Stimulated activated naive CD8-positive, alpha-beta T cell treated with anti-CD3 and anti-CD28 coated beads, Interleukin-15, Interleukin-2, amounts not matched to agents 100 ng/mL and 50 ng/mL, for 24 hours (primary cell): ENCODE measurements at regions not wholly inside any gene's neighbourhood (a gene's known extent, or its start where the extent isn't known, plus 50 kb on each side); places are given as distances from the start of the nearest gene placed in this dataset.

Experiments used
- H3K27ac Mint-ChIP-seq: one replicate; pipeline ENCODE4 v1.8.0; 2021; ENCODE audit warnings: mild to moderate bottlenecking, mixed read lengths
- H3K27me3 Mint-ChIP-seq: one replicate; pipeline ENCODE4 v1.8.0; 2021; ENCODE audit warnings: mixed read lengths
- H3K36me3 Mint-ChIP-seq: one replicate; pipeline ENCODE4 v1.8.0; 2021; ENCODE audit warnings: low read depth, mixed read lengths
- H3K4me1 Mint-ChIP-seq: one replicate; pipeline ENCODE4 v1.8.0; 2021; ENCODE audit warnings: low read depth, mixed read lengths
- H3K4me3 Mint-ChIP-seq: one replicate; pipeline ENCODE4 v1.8.0; 2021; ENCODE audit warnings: mild to moderate bottlenecking, mixed read lengths
- H3K9me3 Mint-ChIP-seq: one replicate; pipeline ENCODE4 v1.8.0; 2021; ENCODE audit warnings: mixed read lengths

- Mint-ChIP-seq H3K27me3 (peaks cover 23% of the 10 kb centered on the region), H3K36me3 (no peaks in the 10 kb centered on the region), H3K4me1 (no peaks in the 10 kb centered on the region), H3K27ac (no peak overlapping the region), H3K4me3 (no peak overlapping the region), H3K9me3 (no peaks in the 10 kb centered on the region)
Observed at GRCh38 chr12:98344046-98344930, 171.1 kb upstream of the TMPO start.

- Mint-ChIP-seq H3K4me3 (no peak overlapping the region), H3K36me3 (no peaks in the 10 kb centered on the region), H3K27ac (no peak overlapping the region), H3K4me1 (no peaks in the 10 kb centered on the region), H3K27me3 (peaks cover 23% of the 10 kb centered on the region), H3K9me3 (no peaks in the 10 kb centered on the region)
Observed at GRCh38 chr12:98345308-98345876, 170.0 kb upstream of the TMPO start.

- Mint-ChIP-seq H3K9me3 (no peaks in the 10 kb centered on the region), H3K4me3 (no peak overlapping the region), H3K27me3 (peaks cover 16% of the 10 kb centered on the region)
Observed at GRCh38 chr12:98351089-98351488, 164.3 kb upstream of the TMPO start.

GRCh38 chr12:98351784-98352183, 163.6 kb upstream of the TMPO start:
- Mint-ChIP-seq H3K9me3 (no peaks in the 10 kb centered on the region), H3K4me3 (no peak overlapping the region), H3K27me3 (peaks cover 13% of the 10 kb centered on the region)

More at GRCh38 chr12:98351089-98351488, 164.3 kb upstream of the TMPO start:
- Mint-ChIP-seq H3K27ac (no peak overlapping the region), H3K4me1 (peaks cover 7% of the 10 kb centered on the region), H3K36me3 (no peaks in the 10 kb centered on the region)

GRCh38 chr12:98352218-98352811, 163.1 kb upstream of the TMPO start:
- Mint-ChIP-seq H3K27ac (no peak overlapping the region), H3K4me3 (no peak overlapping the region), H3K36me3 (no peaks in the 10 kb centered on the region)

More at GRCh38 chr12:98351784-98352183, 163.6 kb upstream of the TMPO start:
- Mint-ChIP-seq H3K27ac (no peak overlapping the region), H3K4me1 (peaks cover 7% of the 10 kb centered on the region), H3K36me3 (no peaks in the 10 kb centered on the region)

GRCh38 chr12:98352835-98353234, 162.6 kb upstream of the TMPO start:
- Mint-ChIP-seq H3K36me3 (no peaks in the 10 kb centered on the region), H3K27me3 (peaks cover 13% of the 10 kb centered on the region), H3K27ac (no peak overlapping the region), H3K4me3 (no peak overlapping the region), H3K4me1 (peaks cover 7% of the 10 kb centered on the region), H3K9me3 (no peaks in the 10 kb centered on the region)

More at GRCh38 chr12:98352218-98352811, 163.1 kb upstream of the TMPO start:
- Mint-ChIP-seq H3K9me3 (no peaks in the 10 kb centered on the region), H3K4me1 (peaks cover 7% of the 10 kb centered on the region), H3K27me3 (peaks cover 13% of the 10 kb centered on the region)

- H3K36me3 Mint-ChIP-seq = no peaks in the 10 kb centered on the region
- H3K9me3 Mint-ChIP-seq = no peaks in the 10 kb centered on the region
- no peak overlapping the region for H3K27ac Mint-ChIP-seq
- no peak overlapping the region for H3K4me3 Mint-ChIP-seq
- H3K4me1 Mint-ChIP-seq = peaks cover 7% of the 10 kb centered on the region
- H3K27me3 Mint-ChIP-seq = peaks cover 13% of the 10 kb centered on the region
Observed at GRCh38 chr12:98354520-98355035, 160.8 kb upstream of the TMPO start.

GRCh38 chr12:98355322-98355721, 160.1 kb upstream of the TMPO start:
- Mint-ChIP-seq H3K36me3 (no peaks in the 10 kb centered on the region), H3K27ac (no peak overlapping the region), H3K9me3 (no peaks in the 10 kb centered on the region), H3K27me3 (peaks cover 13% of the 10 kb centered on the region), H3K4me1 (peaks cover 7% of the 10 kb centered on the region), H3K4me3 (no peak overlapping the region)

- Mint-ChIP-seq H3K36me3 (no peaks in the 10 kb centered on the region), H3K27me3 (peaks cover 12% of the 10 kb centered on the region), H3K4me1 (peaks cover 7% of the 10 kb centered on the region), H3K4me3 (no peak overlapping the region), H3K9me3 (no peaks in the 10 kb centered on the region), H3K27ac (no peak overlapping the region)
Observed at GRCh38 chr12:98355933-98356332, 159.5 kb upstream of the TMPO start.

GRCh38 chr12:98358144-98358543, 157.2 kb upstream of the TMPO start:
- Mint-ChIP-seq H3K4me3 (no peak overlapping the region), H3K27me3 (peaks cover 9% of the 10 kb centered on the region), H3K9me3 (no peaks in the 10 kb centered on the region), H3K4me1 (no peaks in the 10 kb centered on the region), H3K27ac (no peak overlapping the region), H3K36me3 (no peaks in the 10 kb centered on the region)

GRCh38 chr12:98359856-98360255, 155.5 kb upstream of the TMPO start:
- Mint-ChIP-seq H3K4me3 (no peak overlapping the region), H3K4me1 (no peaks in the 10 kb centered on the region), H3K27ac (no peak overlapping the region), H3K9me3 (no peaks in the 10 kb centered on the region), H3K27me3 (peaks cover 22% of the 10 kb centered on the region), H3K36me3 (no peaks in the 10 kb centered on the region)

- Mint-ChIP-seq H3K4me3 (no peak overlapping the region), H3K27ac (no peak overlapping the region), H3K27me3 (peaks cover 24% of the 10 kb centered on the region), H3K36me3 (no peaks in the 10 kb centered on the region), H3K9me3 (no peaks in the 10 kb centered on the region), H3K4me1 (no peaks in the 10 kb centered on the region)
Observed at GRCh38 chr12:98360401-98360800, 155.0 kb upstream of the TMPO start.

- H3K9me3 Mint-ChIP-seq = no peaks in the 10 kb centered on the region
- peaks cover 4% of the 10 kb centered on the region for H3K4me1 Mint-ChIP-seq
- no peak overlapping the region for H3K4me3 Mint-ChIP-seq
- no peaks in the 10 kb centered on the region for H3K36me3 Mint-ChIP-seq
- H3K27ac Mint-ChIP-seq = no peak overlapping the region
- H3K27me3 Mint-ChIP-seq = peaks cover 36% of the 10 kb centered on the region
Observed at GRCh38 chr12:98369581-98369980, 145.8 kb upstream of the TMPO start.

GRCh38 chr12:98370976-98371375, 144.4 kb upstream of the TMPO start:
- Mint-ChIP-seq H3K27ac (no peak overlapping the region), H3K9me3 (no peaks in the 10 kb centered on the region), H3K27me3 (peaks cover 31% of the 10 kb centered on the region), H3K4me3 (no peak overlapping the region), H3K4me1 (peaks cover 4% of the 10 kb centered on the region), H3K36me3 (no peaks in the 10 kb centered on the region)

- Mint-ChIP-seq H3K4me3 (no peak overlapping the region), H3K27me3 (peaks cover 31% of the 10 kb centered on the region), H3K4me1 (peaks cover 4% of the 10 kb centered on the region), H3K9me3 (no peaks in the 10 kb centered on the region), H3K36me3 (no peaks in the 10 kb centered on the region), H3K27ac (no peak overlapping the region)
Observed at GRCh38 chr12:98371419-98371818, 144.0 kb upstream of the TMPO start.
